GM18517 (cell line): ENCODE measurements at regions not wholly inside any gene's neighbourhood (a gene's known extent, or its start where the extent isn't known, plus 50 kb on each side); places are given as distances from the start of the nearest gene placed in this dataset.
A peak's percentile ranks its signal among the peaks of the same experiment; 100 is the strongest.

Experiments used
- ATAC-seq: cut with Tn5 transposase; IDR thresholded peaks from one replicate; pipeline ENCODE4 v1.9.1; 2021; ENCODE audit warnings: mild to moderate bottlenecking, moderate library complexity; ENCODE audit not compliant: unreplicated experiment

DNA sequence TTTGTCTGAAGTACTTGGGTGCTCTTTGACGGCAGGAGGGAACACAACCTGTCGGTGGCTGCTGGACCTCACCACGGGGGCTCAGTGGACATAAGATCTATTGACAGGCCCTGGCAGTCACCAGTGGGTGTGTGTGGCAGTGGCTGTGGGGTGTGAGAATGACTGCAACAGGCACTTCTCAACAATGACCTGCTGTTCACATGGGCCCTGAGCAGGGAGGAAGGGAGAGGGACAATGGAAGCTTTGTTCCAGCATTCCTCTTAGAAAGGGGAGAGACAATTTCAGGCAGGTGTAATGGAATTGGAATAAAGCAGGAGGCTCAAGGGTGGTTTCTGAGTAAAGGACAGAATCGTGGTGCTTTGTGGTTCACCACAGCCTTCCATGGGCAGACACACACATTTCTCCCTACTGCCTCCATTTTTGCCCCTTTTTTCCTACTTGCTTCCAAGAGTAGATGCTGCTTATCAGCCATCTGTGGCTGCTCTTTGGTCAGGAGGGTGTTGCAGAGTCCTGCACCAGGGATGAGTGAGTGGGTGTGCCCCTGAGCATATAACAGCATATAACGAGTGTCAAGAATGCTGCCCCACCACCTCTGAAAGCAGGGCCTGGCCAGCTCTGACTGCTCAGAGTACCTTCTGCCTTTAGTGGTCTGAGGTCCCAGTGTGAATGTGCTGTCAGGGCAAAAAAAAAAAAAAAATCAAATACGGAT, 267.7 kb downstream of the RASSF9 start:
- ATAC-seq = no peak

DNA sequence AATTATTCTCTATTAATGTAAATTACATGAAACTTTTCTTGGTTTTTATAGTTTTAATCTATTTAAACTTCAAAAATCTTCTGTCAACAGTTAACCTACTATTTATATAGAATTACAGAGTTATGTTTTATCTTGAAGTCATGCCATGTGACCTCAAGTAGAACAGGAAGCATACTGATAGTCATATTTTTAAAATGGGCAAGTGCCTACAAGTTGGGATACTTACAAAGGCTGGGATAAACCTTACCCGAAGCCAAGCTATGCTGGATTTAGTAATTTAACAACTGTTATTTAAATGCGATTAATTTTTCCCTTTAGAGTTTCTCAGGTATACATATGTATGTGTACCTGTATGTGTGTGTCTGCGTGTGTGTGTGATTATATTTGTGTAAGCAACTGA, 266.9 kb downstream of the RASSF9 start:
- no peak for ATAC-seq

DNA sequence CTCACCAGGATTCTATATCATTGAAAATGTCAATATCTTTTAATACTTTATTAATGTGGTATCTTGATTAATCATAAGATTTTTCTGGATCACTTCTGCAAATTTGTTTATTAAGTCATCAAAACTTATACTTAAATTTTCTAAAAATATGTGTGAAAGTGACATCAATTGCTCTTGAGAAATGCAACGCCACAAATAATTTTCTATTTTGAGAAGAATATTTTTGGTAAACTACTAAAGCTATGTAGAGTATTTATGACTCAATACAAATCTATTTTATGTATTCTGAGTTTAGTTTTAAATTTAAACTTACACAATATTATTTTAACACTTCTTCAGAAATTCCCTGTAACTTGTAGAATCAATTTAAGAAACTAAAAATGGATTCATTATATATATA, 263.3 kb downstream of the RASSF9 start:
- ATAC-seq = no peak

DNA sequence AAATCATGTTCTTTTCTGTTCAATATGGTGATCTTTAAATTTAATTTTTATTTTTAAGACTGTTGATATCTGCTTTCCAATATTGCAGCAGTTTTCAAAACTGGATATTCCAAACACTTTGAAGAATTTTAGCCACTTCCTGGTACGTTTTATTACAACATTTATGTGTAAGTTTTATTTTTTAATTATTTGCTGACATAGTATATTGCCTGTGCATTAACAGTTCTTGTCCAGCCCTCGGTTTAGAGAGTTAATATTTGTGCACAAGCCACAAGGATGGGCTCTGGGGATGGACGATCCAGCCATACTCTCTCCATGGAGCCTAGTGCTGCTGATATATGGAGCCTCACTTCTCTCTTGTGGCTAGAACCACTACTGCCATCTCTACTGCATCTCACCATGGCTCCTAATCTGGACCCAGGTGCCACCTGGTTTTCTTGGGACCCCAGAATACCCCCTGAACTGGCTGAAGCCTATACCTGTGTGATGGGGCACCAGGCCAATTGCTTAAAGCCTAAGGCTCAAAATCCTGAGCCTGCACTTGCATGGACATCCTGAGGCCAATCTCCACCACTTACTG, 262.5 kb downstream of the RASSF9 start:
- no peak for ATAC-seq

DNA sequence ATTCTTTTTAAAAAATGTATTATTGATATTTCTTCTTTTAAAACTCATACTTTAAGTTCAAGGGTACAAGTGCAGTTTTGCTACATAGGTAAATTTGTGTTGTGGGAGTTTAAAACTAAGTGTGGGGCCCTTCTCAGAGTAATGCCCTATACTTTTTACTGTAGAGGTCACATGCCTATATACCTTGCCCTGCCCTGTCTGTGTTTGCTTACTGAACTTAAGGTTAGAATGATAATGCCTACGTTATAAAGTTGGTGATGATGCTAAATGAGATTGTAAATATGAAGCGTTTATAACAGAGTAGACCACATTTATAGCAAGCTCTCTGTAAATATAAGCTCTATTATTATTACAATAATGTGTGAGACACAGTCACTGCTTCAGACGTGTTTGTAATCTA, 261.9 kb downstream of the RASSF9 start:
- ATAC-seq = no peak

DNA sequence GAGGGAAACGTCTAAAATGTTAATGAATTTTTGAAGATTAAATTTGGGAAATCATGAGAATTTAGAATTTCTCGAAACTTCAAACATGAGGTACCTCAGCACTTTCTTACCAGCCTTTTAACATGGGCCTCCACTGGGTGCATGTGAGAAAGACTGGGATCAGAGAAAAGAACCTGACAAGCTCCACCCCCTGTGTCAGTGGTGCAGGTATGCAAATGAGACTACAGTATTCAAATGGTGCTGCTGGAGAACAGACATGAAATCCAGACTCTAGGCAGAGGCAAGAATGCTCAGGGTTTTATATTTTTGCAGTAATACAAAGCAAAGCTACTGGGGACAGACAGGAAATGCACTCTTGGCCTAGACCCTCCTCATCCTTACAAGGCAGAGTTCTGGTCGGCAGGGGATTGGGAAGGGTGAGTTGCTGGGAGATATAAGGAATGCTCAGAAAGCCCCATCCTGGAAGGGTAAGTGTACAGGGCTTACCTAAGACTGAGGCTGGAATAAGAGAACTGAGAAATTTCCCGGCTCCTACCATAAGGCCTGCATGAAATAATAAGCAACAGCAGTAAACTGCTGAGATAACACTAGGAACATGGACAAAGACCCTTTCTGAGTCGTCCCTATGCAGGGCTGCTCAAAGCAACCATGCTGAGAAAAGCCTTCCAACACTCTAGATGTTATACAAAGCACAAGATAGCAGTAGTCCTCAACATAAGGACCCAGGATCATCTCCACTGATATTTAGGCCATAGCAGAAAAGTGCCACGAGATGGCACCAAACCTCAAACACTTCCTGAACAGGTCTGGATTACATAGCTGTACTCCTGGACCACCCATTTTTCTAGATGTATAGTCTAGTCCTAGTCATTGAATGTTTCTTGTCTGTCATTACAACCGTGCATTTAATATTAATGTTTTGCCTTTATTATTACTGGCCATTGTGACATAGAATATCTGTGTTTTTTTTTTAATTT, 260.8 kb downstream of the RASSF9 start:
- peak; percentile 100 for ATAC-seq

DNA sequence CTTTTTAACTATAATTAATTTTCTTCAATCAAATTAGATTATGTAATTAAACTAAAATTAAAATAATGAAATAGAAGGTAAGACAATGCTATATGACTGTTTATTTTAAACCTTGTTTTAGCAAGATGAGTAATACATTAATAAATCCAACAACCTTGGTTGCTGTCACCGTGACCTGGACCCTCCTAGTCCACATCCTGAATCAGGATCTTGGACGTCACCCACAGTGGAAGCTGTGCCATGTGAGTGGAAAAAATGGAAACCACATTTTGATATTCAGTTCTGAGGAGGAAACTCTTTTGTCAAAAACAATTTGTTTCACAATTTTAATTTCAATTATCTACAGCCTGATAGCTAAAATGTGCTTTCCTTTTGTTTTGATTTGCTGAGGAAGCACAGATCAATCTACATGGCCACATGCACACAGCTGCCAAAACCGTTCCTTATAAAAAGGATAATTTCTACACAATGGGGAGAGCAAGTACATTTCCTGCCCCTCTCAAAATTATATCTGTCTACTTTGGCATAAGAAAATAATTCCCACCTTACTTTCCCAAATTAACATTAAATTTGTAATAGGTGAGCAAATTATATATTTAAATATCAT, 255.5 kb downstream of the RASSF9 start:
- no peak for ATAC-seq

DNA sequence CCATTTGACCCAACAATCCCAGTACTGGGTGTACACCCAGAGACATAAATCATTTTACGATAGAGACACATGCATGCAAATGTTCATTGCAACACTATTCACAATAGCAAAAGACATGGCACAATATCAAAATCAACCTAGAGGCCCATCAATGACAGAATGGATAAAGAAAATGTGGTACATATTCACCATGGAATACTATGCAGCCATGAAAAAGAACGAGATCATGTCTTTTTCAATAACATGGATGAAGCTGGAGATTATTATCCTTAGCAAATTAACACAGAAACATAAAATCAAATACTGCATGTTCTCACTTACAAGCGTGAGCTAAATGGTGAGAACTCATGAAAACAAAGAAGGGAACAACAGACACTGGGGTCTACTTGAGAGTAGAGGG, 249.1 kb downstream of the RASSF9 start:
- ATAC-seq = no peak

DNA sequence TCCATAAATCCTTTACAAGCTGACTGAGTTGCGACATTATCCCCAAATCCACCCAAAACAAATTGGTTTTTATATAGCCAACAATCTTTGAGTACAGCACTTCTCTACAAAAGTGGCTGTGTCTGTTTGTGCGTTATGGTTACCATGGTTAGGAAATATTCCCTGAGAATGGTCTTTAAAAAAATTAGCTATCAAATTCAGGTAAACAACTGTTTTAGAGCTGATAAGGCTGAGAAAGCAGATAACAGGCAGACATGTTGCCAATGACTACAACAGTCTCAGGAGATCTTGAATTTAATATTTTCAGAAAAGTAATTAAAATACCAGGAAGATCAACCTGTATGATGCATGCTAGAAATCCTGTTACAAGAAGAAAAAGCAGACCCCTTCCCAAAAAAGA, 248.0 kb downstream of the RASSF9 start:
- no peak for ATAC-seq

DNA sequence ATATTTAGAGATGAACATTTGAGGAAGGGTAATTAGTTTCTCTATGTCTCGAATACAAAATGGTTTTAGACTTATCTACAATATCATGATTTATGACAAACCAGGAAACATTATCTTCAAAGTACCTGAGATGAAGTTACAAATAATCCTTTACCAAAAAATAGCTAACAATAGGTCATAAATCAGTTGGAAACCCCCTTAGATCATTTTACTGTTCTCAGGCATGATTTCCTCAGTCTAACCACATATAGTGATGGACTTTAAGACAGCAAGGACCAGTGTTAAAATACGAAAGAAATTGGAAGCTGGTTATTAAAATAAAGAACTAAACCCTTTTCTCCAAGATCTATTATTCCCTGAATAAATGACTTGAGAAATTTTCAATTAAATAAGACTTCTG, 235.4 kb downstream of the RASSF9 start:
- ATAC-seq = no peak

DNA sequence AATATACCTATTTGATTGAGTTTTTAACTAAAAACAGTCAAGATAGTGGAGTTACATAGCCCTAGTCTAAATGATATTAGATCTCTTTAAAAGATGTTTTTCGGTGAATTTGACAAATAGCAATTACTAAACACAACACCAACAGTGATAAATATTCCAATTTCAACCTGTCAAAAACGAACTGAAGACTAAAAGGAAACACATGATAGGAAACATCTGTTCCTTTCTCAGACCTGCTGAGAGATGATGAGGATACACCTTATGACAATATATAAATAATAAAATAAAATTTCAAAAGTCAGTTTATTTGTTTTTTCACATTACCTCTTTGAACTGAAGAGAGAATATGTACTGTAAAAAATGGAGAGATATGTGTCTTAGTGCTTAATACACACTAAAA, 232.7 kb downstream of the RASSF9 start:
- no peak for ATAC-seq

DNA sequence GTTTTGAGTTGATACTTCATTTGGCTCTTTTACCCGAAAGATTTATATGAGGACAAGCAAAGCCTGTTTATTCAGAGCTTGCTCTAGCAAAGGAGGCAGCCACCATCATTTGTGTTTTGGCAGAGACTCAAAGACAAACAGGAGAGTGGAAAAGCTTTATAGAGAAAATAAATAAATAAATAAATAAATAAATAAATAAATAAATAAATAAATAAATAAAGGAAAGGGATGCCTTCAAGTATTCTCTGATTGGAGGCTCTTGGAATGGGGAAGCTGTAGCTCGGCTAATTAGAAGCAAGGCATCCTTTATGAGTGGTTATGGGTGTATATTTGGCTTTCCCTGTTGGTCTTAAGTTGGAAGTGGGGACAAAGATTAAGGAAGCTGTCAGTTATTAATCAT, 229.8 kb downstream of the RASSF9 start:
- no peak for ATAC-seq

DNA sequence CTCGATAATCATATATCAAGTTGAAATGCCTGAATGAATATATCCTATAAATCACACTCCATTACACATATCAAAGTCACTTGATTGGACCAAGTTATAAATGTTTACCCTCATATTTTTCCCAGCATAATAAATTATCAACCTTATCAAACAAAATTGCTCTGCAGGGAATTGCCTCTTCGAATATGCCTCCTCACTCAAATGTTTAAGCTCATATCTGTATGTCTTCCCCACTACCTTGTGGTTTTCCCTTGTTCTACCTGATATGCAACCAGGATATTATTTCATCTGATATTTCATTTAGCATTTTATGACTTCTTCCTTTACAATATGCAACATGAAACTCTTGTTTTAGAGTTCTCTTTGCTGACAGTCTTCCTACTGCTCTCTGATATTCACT, 226.4 kb downstream of the RASSF9 start:
- no peak for ATAC-seq

DNA sequence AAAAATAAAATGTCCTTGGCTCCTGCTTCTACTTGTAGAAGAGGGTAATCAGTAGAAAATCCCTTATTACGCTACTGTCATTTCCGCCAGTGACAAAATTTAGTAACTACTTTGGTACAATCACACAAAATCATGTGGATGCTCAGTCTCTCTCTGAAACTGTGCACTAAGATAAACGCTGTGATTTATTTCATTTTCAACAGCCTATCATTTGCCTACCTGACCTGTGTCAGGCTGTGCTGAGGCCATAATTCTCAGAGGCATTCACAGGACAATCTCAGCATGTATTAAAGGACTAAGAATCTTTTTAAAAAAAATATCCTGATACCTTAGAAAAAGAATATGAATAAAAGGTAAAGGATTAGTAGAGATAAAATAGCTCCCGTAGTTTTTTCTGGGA, 226.0 kb downstream of the RASSF9 start:
- no peak for ATAC-seq

DNA sequence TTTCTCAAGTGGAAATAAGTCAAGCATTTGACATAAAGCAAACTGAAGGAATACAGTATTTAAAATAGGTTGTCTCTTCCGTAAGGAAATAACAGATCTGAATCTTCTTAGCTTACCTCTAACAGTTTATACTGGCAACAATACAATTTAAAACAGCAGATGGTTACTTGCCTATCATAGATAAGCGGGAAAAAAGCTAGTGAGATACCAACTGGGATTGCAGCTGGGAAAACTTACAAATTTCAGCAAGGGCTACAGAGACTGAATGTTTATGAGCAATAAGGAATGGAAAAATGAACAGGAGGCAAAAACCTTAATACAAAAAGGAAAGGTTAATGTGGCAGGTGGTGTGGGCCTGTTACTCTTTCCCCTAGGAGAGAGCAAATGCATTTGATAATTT, 220.0 kb downstream of the RASSF9 start:
- no peak for ATAC-seq

DNA sequence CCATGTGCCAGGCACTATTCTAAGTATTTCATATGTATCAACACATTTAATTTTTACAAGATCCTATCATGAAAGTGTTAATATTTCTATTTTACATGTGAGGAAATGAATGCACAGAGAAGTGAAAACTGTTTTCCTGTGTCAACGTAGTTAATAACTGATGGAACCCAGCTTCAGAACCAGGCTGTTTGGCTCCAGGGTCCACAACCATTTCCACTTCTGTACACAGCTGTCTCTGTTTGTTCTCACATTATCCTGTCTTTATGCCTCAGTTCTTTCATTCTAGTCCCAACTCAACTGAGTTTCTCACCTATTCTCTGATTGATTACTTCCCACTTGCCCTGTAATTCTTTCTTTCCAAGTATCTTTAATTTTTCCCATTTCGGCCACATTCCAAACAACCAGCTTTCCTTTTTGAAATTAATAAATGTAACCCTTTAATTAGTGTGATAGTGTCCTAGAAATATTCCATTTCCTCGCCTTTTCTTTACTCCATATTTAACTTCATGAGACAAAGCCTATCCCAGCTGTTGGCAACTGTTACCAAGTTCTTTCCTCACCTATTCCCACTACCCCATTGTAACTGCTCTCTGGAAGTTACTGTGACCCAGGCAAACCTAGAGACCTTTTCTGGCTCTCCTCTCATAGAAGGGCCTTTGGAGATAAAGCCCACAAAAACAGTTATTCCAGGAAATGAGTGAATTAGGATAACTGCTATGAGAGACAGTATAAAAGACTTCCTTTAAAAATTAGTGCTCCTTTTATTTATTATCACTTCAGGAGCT, 218.7 kb downstream of the RASSF9 start:
- ATAC-seq = no peak

DNA sequence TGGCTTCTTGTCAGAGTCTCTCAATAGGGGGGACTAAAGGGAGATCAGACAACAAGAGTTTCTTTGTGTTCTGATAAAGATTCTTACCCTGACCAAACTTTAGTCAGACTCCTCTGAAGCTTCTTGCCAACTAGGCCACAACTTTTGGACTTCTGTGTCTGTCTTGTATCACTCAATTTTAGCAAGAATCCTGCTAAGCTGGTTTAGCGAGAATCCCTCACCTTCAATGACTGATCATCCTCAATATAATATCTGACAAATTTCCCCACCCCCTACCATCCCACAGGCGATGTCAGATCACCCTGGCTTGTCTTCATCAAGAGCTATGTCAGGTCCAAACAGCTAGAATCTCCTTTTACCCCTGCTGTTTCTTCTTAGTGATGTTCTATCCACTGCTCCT, 215.2 kb downstream of the RASSF9 start:
- no peak for ATAC-seq

DNA sequence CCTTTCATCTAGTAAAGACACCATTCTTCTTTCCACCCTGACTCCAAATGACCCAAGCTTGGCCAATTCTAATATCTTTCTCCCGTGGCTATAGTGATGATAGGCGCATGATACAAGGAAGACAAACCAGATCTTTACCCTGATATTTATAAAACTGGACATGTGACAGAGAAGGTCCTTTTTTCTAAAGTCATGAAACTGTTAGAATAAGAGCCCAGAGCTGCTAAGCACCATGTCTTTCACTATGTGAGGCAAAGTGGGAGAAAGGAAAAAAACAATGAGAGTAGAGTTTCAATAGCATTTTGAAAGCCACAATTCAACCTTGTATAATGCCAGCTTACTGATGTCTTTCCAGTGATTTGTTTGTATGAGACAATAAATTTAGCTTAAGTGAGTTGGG, 212.4 kb downstream of the RASSF9 start:
- no peak for ATAC-seq

DNA sequence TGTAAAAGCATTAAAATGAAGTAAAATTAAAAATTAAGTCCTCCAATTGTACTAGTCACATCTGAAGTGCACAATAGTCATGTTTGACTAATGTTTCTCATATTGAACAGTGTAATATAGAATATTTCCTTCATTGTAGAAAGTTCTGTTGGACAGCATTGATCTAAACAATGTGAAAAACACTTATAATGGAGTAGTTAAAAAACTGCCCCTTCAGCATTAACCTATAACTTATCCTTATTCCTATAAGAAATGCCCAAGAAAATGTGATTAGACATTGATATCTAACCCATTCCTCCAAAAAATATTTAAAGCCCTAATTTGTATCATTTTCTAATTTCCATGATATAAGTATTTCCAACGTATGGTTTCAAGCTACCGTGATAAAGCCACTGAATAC, 210.7 kb downstream of the RASSF9 start:
- ATAC-seq = no peak

DNA sequence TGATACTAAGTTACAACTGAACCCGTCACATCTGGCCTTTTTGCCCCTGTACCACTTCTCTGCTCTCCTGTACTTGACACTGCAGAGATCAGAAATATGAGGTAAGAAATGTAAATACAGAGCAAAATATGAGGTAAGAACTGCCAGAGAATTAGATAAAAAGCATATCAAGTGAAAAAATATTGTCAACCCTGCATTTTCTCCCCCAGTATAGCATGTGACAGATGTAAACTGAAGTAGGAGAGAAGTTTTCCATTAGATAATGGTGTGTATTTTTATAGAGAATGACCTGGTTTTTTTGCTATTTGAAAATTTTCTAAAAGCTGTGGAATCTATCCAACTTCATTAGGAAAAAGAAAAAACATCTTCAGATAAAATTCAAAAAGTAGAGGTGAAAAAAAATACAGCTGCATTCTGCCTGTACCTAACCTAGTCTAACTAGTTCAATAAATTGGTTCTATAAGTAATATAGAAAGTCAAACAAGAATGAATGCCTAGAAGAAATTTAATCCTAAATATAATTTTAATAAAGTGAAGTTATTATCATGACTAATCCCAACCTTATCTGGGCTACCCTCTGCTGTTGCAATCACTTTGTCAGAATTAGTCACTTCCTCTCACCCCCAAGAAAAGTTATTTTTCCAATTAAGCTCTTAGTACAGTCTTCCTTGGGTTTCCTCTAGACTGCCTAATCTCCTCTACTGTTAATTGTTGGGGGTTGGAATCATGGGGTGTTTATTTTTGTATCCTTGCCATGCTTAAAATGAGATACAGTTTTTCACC, 210.0 kb downstream of the RASSF9 start:
- ATAC-seq = no peak
